Neural cell (in vitro differentiated cells): ENCODE measurements at regions not wholly inside any gene's neighbourhood (a gene's known extent, or its start where the extent isn't known, plus 50 kb on each side); places are given as distances from the start of the nearest gene placed in this dataset.

Experiments used
- H2AFZ ChIP-seq: fragments of 200-600, 300-800 bp; sonication (generic), shearing (Covaris generic); 2 replicates; pipeline ENCODE4 v1.6.0; 2014; ENCODE audit warnings: low read depth, mild to moderate bottlenecking, antibody characterized with exemption, low read length, moderate library complexity
- H3F3A ChIP-seq: fragments of 200-600 bp; shearing (Covaris generic); 2 replicates; pipeline ENCODE4 v1.6.1; 2016; ENCODE audit warnings: mild to moderate bottlenecking, moderate library complexity, mixed read lengths, antibody characterized with exemption, low read length; ENCODE audit not compliant: insufficient read depth, poor library complexity, severe bottlenecking
- H3K27ac ChIP-seq: fragments of 200-600, 300-800 bp; sonication (generic), shearing (Covaris generic); 2 replicates; pipeline ENCODE4 v1.5.1; 2014; ENCODE audit warnings: mild to moderate bottlenecking, low read length, moderate library complexity
- H3K27me3 ChIP-seq: fragments of 300-800, 200-600 bp; sonication (generic), shearing (Covaris generic); 2 replicates; pipeline ENCODE4 v1.6.0; 2014; ENCODE audit warnings: mild to moderate bottlenecking, low read depth, low read length, moderate library complexity; ENCODE audit not compliant: insufficient read depth
- H3K36me3 ChIP-seq: fragments of 300-800, 200-600 bp; sonication (generic), shearing (Covaris generic); 2 replicates; pipeline ENCODE4 v1.5.1; 2014; ENCODE audit warnings: mild to moderate bottlenecking, antibody characterized with exemption, low read length, moderate library complexity; ENCODE audit not compliant: insufficient read depth
- H3K4me2 ChIP-seq: fragments of 300-800, 200-600 bp; sonication (generic), shearing (Covaris generic); 2 replicates; pipeline ENCODE4 v1.6.0; 2014; ENCODE audit warnings: mild to moderate bottlenecking, low read length
- H3K4me3 ChIP-seq: fragments of 300-800, 200-600 bp; sonication (generic), shearing (Covaris generic); 2 replicates; pipeline ENCODE4 v1.5.1; 2014; ENCODE audit warnings: mild to moderate bottlenecking, low read length, moderate library complexity
- H3K79me2 ChIP-seq: fragments of 200-600 bp; shearing (Covaris generic); replicated peaks from 2 replicates; pipeline ENCODE4 v1.6.0; 2014; ENCODE audit warnings: mild to moderate bottlenecking, low read length, moderate library complexity; ENCODE audit not compliant: insufficient read depth
- H3K9ac ChIP-seq: fragments of 300-800, 200-600 bp; sonication (generic), shearing (Covaris generic); 2 replicates; pipeline ENCODE4 v1.6.1; 2016; ENCODE audit warnings: mild to moderate bottlenecking, low read length, mixed read lengths
- H3K9me2 ChIP-seq: fragments of 200-600 bp; shearing (Covaris generic); 2 replicates; pipeline ENCODE4 v1.6.1; 2016; ENCODE audit warnings: mild to moderate bottlenecking, low read length, mixed read lengths; ENCODE audit not compliant: insufficient read depth
- H3K9me3 ChIP-seq: fragments of 200-600, 300-800 bp; sonication (generic), shearing (Covaris generic); 2 replicates; pipeline ENCODE4 v1.6.1; 2016; ENCODE audit warnings: mild to moderate bottlenecking, mixed run types, low read length, moderate library complexity, mixed read lengths
- H4K20me1 ChIP-seq: fragments of 200-600 bp; shearing (Covaris generic); 2 replicates; pipeline ENCODE4 v1.6.1; 2016; ENCODE audit warnings: mild to moderate bottlenecking, mixed run types; ENCODE audit not compliant: insufficient read depth
- CTCF ChIP-seq: fragments of 450-650 bp; IDR thresholded peaks from 2 replicates; pipeline ENCODE4 v1.5.1; 2014; ENCODE audit warnings: antibody characterized with exemption, mild to moderate bottlenecking, moderate library complexity; ENCODE audit not compliant: poor library complexity, severe bottlenecking
- EP300 ChIP-seq: fragments of 450-650 bp; conservative IDR thresholded peaks from 2 replicates; pipeline ENCODE4 v1.6.1; 2014; ENCODE audit warnings: antibody characterized with exemption, mild to moderate bottlenecking, moderate library complexity; ENCODE audit not compliant: poor library complexity, severe bottlenecking
- EZH2 ChIP-seq: fragments of 200-600, 300-800 bp; shearing (Covaris generic), sonication (generic); IDR thresholded peaks from 2 replicates; pipeline ENCODE4 v1.6.1; 2014; ENCODE audit warnings: antibody characterized with exemption, low read length, borderline replicate concordance, mild to moderate bottlenecking; ENCODE audit not compliant: insufficient read depth, poor library complexity, severe bottlenecking
- MXI1 ChIP-seq: fragments of 450-650 bp; conservative IDR thresholded peaks from 2 replicates; pipeline ENCODE4 v1.6.1; 2014; ENCODE audit warnings: antibody characterized with exemption, mild to moderate bottlenecking; ENCODE audit not compliant: poor library complexity, severe bottlenecking
- POLR2AphosphoS5 ChIP-seq: IDR thresholded peaks from 2 replicates; pipeline ENCODE4 v1.6.1; 2012
- RAD21 ChIP-seq: fragments of 450-650 bp; conservative IDR thresholded peaks from 2 replicates; pipeline ENCODE4 v1.6.1; 2014; ENCODE audit warnings: antibody characterized with exemption, mild to moderate bottlenecking, moderate library complexity
- REST ChIP-seq: IDR thresholded peaks from 2 replicates; pipeline ENCODE4 v1.6.1; 2012; ENCODE audit warnings: borderline replicate concordance
- SMC3 ChIP-seq: fragments of 450-650 bp; conservative IDR thresholded peaks from 2 replicates; pipeline ENCODE4 v1.6.1; 2014; ENCODE audit warnings: antibody characterized with exemption, mild to moderate bottlenecking, moderate library complexity; ENCODE audit not compliant: poor library complexity
- TAF1 ChIP-seq: IDR thresholded peaks from 2 replicates; pipeline ENCODE4 v1.6.1; 2012; ENCODE audit warnings: low read depth

- Histone ChIP-seq H3F3A (no peaks in the 10 kb centered on the region), H3K27ac (no peak overlapping the region), H3K4me3 (no peak overlapping the region), H3K79me2 (no peaks in the 10 kb centered on the region), H4K20me1 (no peaks in the 10 kb centered on the region), H3K4me2 (no peak overlapping the region), H2AFZ (no peak overlapping the region), H3K9me3 (no peaks in the 10 kb centered on the region), H3K27me3 (no peaks in the 10 kb centered on the region), H3K9ac (no peak overlapping the region), H3K36me3 (no peaks in the 10 kb centered on the region), H3K9me2 (no peaks in the 10 kb centered on the region)
- TF ChIP-seq CTCF = peak; percentile 39
- TF ChIP-seq MXI1 = no peak
Measured at GRCh38 chr2:226215902-226216503, 583.6 kb downstream of the IRS1 start.

- Histone ChIP-seq H4K20me1 (no peaks in the 10 kb centered on the region), H3K4me2 (peak overlapping the region; percentile 10), H3K27me3 (no peaks in the 10 kb centered on the region), H3K9me3 (no peaks in the 10 kb centered on the region), H3K4me3 (peak overlapping the region; percentile 23), H3K36me3 (no peaks in the 10 kb centered on the region), H3K9me2 (no peaks in the 10 kb centered on the region), H3K27ac (peak overlapping the region; percentile 55), H3K79me2 (no peaks in the 10 kb centered on the region), H3K9ac (no peak overlapping the region), H2AFZ (no peak overlapping the region), H3F3A (no peaks in the 10 kb centered on the region)
- peak; percentile 92 for TF ChIP-seq REST
- no peak for TF ChIP-seq EZH2
- TF ChIP-seq SMC3 = no peak
- TF ChIP-seq EP300 = no peak
Measured at GRCh38 chr2:226213717-226214116, 585.9 kb downstream of the IRS1 start.

GRCh38 chr2:226211439-226211838, 588.2 kb downstream of the IRS1 start:
- Histone ChIP-seq H3K27ac (no peak overlapping the region), H3K36me3 (no peaks in the 10 kb centered on the region), H3K9ac (no peak overlapping the region), H3K9me2 (no peaks in the 10 kb centered on the region), H3K79me2 (no peaks in the 10 kb centered on the region), H3K4me3 (no peak overlapping the region), H2AFZ (no peak overlapping the region), H4K20me1 (no peaks in the 10 kb centered on the region), H3K9me3 (no peaks in the 10 kb centered on the region), H3K27me3 (no peaks in the 10 kb centered on the region), H3K4me2 (no peak overlapping the region), H3F3A (no peaks in the 10 kb centered on the region)
- no peak for TF ChIP-seq EP300
- TF ChIP-seq POLR2AphosphoS5 = no peak
- TF ChIP-seq CTCF = no peak
- TF ChIP-seq SMC3 = no peak
- TF ChIP-seq EZH2 = no peak
- no peak for TF ChIP-seq RAD21
- no peak for TF ChIP-seq MXI1
- no peak for TF ChIP-seq TAF1
- no peak for TF ChIP-seq REST
